K562 (cell line): ENCODE measurements at regions not wholly inside any gene's neighbourhood (a gene's known extent, or its start where the extent isn't known, plus 50 kb on each side); places are given as distances from the start of the nearest gene placed in this dataset.

Experiments used
- ATAC-seq: fragments of 200-7000 bp; cut with Tn5 transposase; 3 replicates; pipeline ENCODE4 v1.9.1; 2020; ENCODE audit warnings: moderate library complexity
- BruUV-seq: library from RNA; stranded (reverse); fragments of 400-500 nt; replicated peaks from 2 replicates; lab custom pipeline; 2021; lab: Mats Ljungman, UMichigan
- CTCF ChIA-PET: fragments of 300-600 bp; formaldehyde crosslinking; extraction: SDS; loops from one replicate; lab custom pipeline; 2021; ENCODE audit warnings: low intra/inter-chr PET ratio; lab: Yijun Ruan, JAX
- POLR2A ChIA-PET: fragments of 300-600, 350-650 bp; sonication (Branson Sonifier 250); formaldehyde crosslinking; extraction: SDS; loops from one replicate; lab custom pipeline; 2021; ENCODE audit warnings: antibody characterized with exemption, inconsistent platforms; lab: Yijun Ruan, JAX
- DNase-seq, 4 experiments: peaks; one replicate each; pipeline versions ENCODE4 v3.0.0 to v3.0.0-alpha.2; 2011 to 2018; ENCODE audit warnings: low spot score in 3 of 4, mixed read lengths in 3 of 4; ENCODE audit errors: extremely low read depth in 1 of 4
- FAIRE-seq: peaks from 2 replicates; lab custom pipeline; 2011; peaks lifted over from hg19 to GRCh38; lab: Jason Lieb, UNC
- H2AFZ ChIP-seq: 2 replicates; pipeline ENCODE4 v1.6.0; 2011; ENCODE audit warnings: low read depth, low read length, control low read depth, inconsistent platforms
- H3K27ac ChIP-seq: fragments of 200-600 bp; 3 replicates; pipeline ENCODE4 v1.8.0; 2011; ENCODE audit warnings: low read depth, mild to moderate bottlenecking, control low read depth, inconsistent platforms, low read length, moderate library complexity, mixed read lengths; ENCODE audit errors: extremely low read depth
- H3K27me3 ChIP-seq, 2 experiments: fragments of 300-600 bp in 1 of 2; 2 replicates in 1 of 2; 3 replicates in 1 of 2; pipeline versions ENCODE4 v1.6.0 to v1.8.0; 2011; ENCODE audit warnings: inconsistent platforms in 2 of 2, low read length in 2 of 2, mild to moderate bottlenecking in 1 of 2, mixed read lengths in 1 of 2, moderate library complexity in 1 of 2; ENCODE audit not compliant: control insufficient read depth in 2 of 2, insufficient read depth in 2 of 2
- H3K36me3 ChIP-seq: fragments of 300-600 bp; 3 replicates; pipeline ENCODE4 v1.8.0; 2011; ENCODE audit warnings: mild to moderate bottlenecking, low read length, inconsistent platforms; ENCODE audit not compliant: control insufficient read depth, insufficient read depth
- H3K4me1 ChIP-seq, 2 experiments: fragments of 200-600 bp in 1 of 2; replicated peaks in 1 of 2; 2 replicates in 1 of 2; 3 replicates in 1 of 2; pipeline versions ENCODE4 v1.5.1 to v1.8.0; 2011; ENCODE audit warnings: inconsistent platforms in 2 of 2, low read length in 2 of 2, mild to moderate bottlenecking in 1 of 2, mixed read lengths in 1 of 2, moderate library complexity in 1 of 2; ENCODE audit not compliant: control insufficient read depth in 2 of 2, insufficient read depth in 2 of 2
- H3K4me2 ChIP-seq: 2 replicates; pipeline ENCODE4 v1.6.1; 2011; ENCODE audit warnings: low read length, control low read depth, inconsistent platforms, mixed read lengths; ENCODE audit not compliant: insufficient read depth
- H3K4me3 ChIP-seq: fragments of 200-600 bp; sonication (generic), shearing (Covaris generic); 2 replicates; pipeline ENCODE4 v1.5.1; 2016; ENCODE audit warnings: control low read depth, inconsistent platforms
- H3K79me2 ChIP-seq: fragments of 200-600 bp; 3 replicates; pipeline ENCODE4 v1.8.0; 2011; ENCODE audit warnings: low read length, inconsistent platforms; ENCODE audit not compliant: control insufficient read depth, insufficient read depth
- H3K9ac ChIP-seq, 2 experiments: 2 replicates each; pipeline versions ENCODE4 v1.6.0 to v1.6.1; 2011; ENCODE audit warnings: low read depth in 2 of 2, low read length in 2 of 2, control low read depth in 1 of 2, inconsistent platforms in 1 of 2, mild to moderate bottlenecking in 1 of 2, mixed read lengths in 1 of 2; ENCODE audit not compliant: insufficient read depth in 1 of 2
- H3K9me1 ChIP-seq: one replicate; pipeline ENCODE4 v1.6.0; 2011; ENCODE audit warnings: inconsistent platforms, mild to moderate bottlenecking, low read length, moderate library complexity; ENCODE audit not compliant: control insufficient read depth, insufficient read depth
- H3K9me3 ChIP-seq: replicated peaks from 2 replicates; pipeline ENCODE4 v1.5.1; 2011; ENCODE audit warnings: low read depth, low read length, inconsistent platforms; ENCODE audit not compliant: control insufficient read depth, insufficient read depth
- H4K20me1 ChIP-seq: replicated peaks from 2 replicates; pipeline ENCODE4 v1.6.1; 2011; ENCODE audit warnings: low read length, inconsistent platforms, mixed read lengths; ENCODE audit not compliant: control insufficient read depth, insufficient read depth
- CBX1 ChIP-seq: sonication (generic); IDR thresholded peaks from 2 replicates; pipeline ENCODE4 v1.6.1; 2016; ENCODE audit warnings: antibody characterized with exemption, low read depth, mild to moderate bottlenecking
- CREB3L1 ChIP-seq: fragments of 450-650 bp; IDR thresholded peaks from 2 replicates; pipeline ENCODE4 v1.6.1; 2014; ENCODE audit warnings: low read depth, mild to moderate bottlenecking, moderate library complexity, borderline replicate concordance
- ESRRB ChIP-seq: fragments of 250-450 bp; sonication (Bioruptor Pico); IDR thresholded peaks from 2 replicates; pipeline ENCODE4 v1.5.0; 2020; ENCODE audit warnings: mild to moderate bottlenecking, moderate library complexity, borderline replicate concordance
- ETV6 ChIP-seq, 3 experiments: fragments of 150-350 bp in 1 of 3; sonication (generic) in 1 of 3; formaldehyde crosslinking in 1 of 3; IDR thresholded peaks; 2 replicates each; pipeline versions ENCODE4 v1.6.1 to v1.8.0; 2014 to 2022; ENCODE audit warnings: borderline replicate concordance in 2 of 3, low read depth in 2 of 3, antibody characterized with exemption in 1 of 3, low read length in 1 of 3, mild to moderate bottlenecking in 1 of 3, missing genetic modification reagents in 1 of 3
- GABPA ChIP-seq: fragments of 200-800 bp; sonication (Bioruptor generic); conservative IDR thresholded peaks from 2 replicates; pipeline ENCODE4 v1.6.1; 2016; ENCODE audit warnings: low read depth, missing genetic modification characterization, missing compliant biosample characterization
- JUND ChIP-seq, 2 experiments: IDR thresholded peaks; 2 replicates in 1 of 2; 3 replicates in 1 of 2; pipeline ENCODE4 v1.6.1; 2011; ENCODE audit warnings: borderline replicate concordance in 2 of 2, low read depth in 2 of 2, low read length in 2 of 2, improper control_type of control experiment in 1 of 2, missing biosample characterization in 1 of 2, missing genetic modification characterization in 1 of 2, missing genetic modification reagents in 1 of 2
- NBN ChIP-seq: fragments of 450-650 bp; IDR thresholded peaks from 2 replicates; pipeline ENCODE4 v1.6.1; 2016; ENCODE audit warnings: low read depth, mild to moderate bottlenecking
- RB1 ChIP-seq: fragments of 450-650 bp; IDR thresholded peaks from 2 replicates; pipeline ENCODE4 v1.6.1; 2017; ENCODE audit warnings: low read depth, mild to moderate bottlenecking
- SETDB1 ChIP-seq: IDR thresholded peaks from one replicate; pipeline ENCODE4 v1.6.1; 2012; ENCODE audit warnings: low read length, control low read depth, inconsistent platforms
- SRF ChIP-seq, 2 experiments: fragments of 250-450, 450-650 bp in 1 of 2; sonication (Bioruptor Pico) in 1 of 2; sonication (generic) in 1 of 2; formaldehyde crosslinking; IDR thresholded peaks; 2 replicates each; pipeline versions ENCODE4 v1.5.0 to v1.5.1; 2020 to 2022; ENCODE audit warnings: mild to moderate bottlenecking in 1 of 2, missing genetic modification reagents in 1 of 2
- ZNF512 ChIP-seq: IDR thresholded peaks from 2 replicates; pipeline ENCODE4 v1.6.1; 2016; ENCODE audit warnings: missing genetic modification characterization, missing compliant biosample characterization
- ZNF518B ChIP-seq: fragments of 250-450 bp; sonication (Bioruptor Pico); IDR thresholded peaks from 2 replicates; pipeline ENCODE4 v1.5.0; 2021; ENCODE audit warnings: mild to moderate bottlenecking, moderate library complexity
- WGBS: fragments of 100-300 bp; shearing (Covaris generic); methylation state at CpG from one replicate; pipeline ENCODE4 v1.1.6; 2016; ENCODE audit warnings: low coverage, mixed read lengths; ENCODE audit not compliant: insufficient coverage; ENCODE audit errors: missing lambda C conversion rate; 5-methylcytosine and 5-hydroxymethylcytosine counted together
- in situ Hi-C: fragments of 300-500 bp; cut with MboI; formaldehyde crosslinking; loops from 4 replicates; pipeline ENCODE4 v1.15.0; 2018; ENCODE audit warnings: inconsistent platforms, mixed read lengths
- intact Hi-C: fragments of 100-400 bp; cut with micrococcal nuclease; formaldehyde crosslinking; loops from 2 replicates; pipeline ENCODE4 v1.14.2; 2022

- H3K4me2 ChIP-seq, result no peak overlapping the region
- in situ Hi-C loops, result no loop called here
- no peaks in the 10 kb centered on the region for H3K36me3 ChIP-seq
- H3K4me3 ChIP-seq, result no peak overlapping the region
- no TSS peak for BruUV-seq
- ATAC-seq (no peak), FAIRE-seq (no peak), DNase-seq (no peak)
- H4K20me1 ChIP-seq, result no peaks in the 10 kb centered on the region
- no peaks in the 10 kb centered on the region for H3K9me1 ChIP-seq
- no peaks in the 10 kb centered on the region for H3K27me3 ChIP-seq
- H3K9me3 ChIP-seq, result no peaks in the 10 kb centered on the region
- 0% methylated on average over 3 of the region's 3 CpGs for WGBS
- intact Hi-C loops, result no loop called here
- H3K79me2 ChIP-seq, result no peaks in the 10 kb centered on the region
- H3K4me1 ChIP-seq, result no peaks in the 10 kb centered on the region
- no peak overlapping the region for H3K27ac ChIP-seq
- ChIA-PET POLR2A (no interaction called here), CTCF (no interaction called here)
- no peak overlapping the region for H2AFZ ChIP-seq
- no peak overlapping the region for H3K9ac ChIP-seq
- TF ChIP-seq ETV6 (IDR thresholded peaks at IDR 0.05; ENCODE audit: borderline replicate concordance in 1 of 2, low read depth in 2 of 2, low read length in 1 of 2) (no peak), ETV6 (CRISPR knock-in tag; IDR thresholded peaks at IDR 0.05; ENCODE audit: borderline replicate concordance) (no peak), GABPA (tag) (no peak), JUND (IDR thresholded peaks at IDR 0.05; ENCODE audit: borderline replicate concordance, low read depth, low read length) (no peak), JUND (tag; IDR thresholded peaks at IDR 0.05; ENCODE audit: borderline replicate concordance, low read depth, low read length) (no peak), NBN (no peak), ESRRB (CRISPR knock-in tag) (no peak), CREB3L1 (no peak), SETDB1 (no peak), ZNF512 (tag) (no peak), CBX1 (no peak), SRF (CRISPR knock-in tag; IDR thresholded peaks at IDR 0.05) (no peak), RB1 (no peak), ZNF518B (CRISPR knock-in tag) (no peak)
Observed at GRCh38 chr10:109721453-109722064, 201.8 kb downstream of the XPNPEP1 start.
